Hematopoietic multipotent progenitor cell treated with erythropoietin and hydrocortisone succinate and interleukin-3 and kit ligand, for 17 days (in vitro differentiated cells): ENCODE measurements at regions not wholly inside any gene's neighbourhood (a gene's known extent, or its start where the extent isn't known, plus 50 kb on each side); places are given as distances from the start of the nearest gene placed in this dataset.

Experiments
- DNase-seq: peaks from one replicate; pipeline ENCODE4 v3.0.0-alpha.2; 2015; ENCODE audit warnings: low spot score

DNA sequence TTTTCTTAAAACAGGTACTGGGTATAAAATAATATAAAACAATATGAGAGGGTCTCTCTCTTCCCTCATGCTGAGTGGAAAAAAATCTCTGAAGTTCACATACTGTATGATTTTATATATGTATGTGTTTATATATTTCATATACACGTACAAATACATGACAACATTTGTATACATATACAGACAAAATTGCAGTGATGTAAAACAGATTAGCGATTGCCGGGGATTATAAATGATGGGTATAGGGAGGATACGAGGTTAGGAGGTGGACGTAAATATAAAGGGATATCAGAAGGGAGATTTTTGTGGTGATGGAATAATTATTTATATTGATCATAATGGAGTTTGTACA is 194.8 kb upstream of the PRSS16 start:
- DNase-seq = no peak

DNA sequence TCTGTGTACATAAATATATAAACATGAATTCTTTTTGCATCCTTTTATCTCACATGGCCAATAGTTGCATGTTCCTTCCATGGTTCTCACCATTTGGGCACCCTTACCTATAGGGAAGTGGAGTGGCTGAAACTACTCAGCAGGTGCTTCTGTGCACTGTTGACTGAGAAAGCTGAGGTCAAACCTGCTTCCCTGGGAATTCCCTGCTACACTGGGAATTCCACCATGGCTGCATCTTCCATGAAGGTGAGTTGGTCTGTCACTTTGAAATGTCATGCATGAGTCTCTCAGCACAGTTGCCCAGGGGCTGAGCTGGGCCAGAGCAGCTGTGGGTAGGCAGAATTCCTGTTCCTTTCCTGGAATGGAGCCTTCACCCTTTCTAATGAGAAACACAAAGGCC is 193.8 kb upstream of the PRSS16 start:
- DNase-seq = no peak

DNA sequence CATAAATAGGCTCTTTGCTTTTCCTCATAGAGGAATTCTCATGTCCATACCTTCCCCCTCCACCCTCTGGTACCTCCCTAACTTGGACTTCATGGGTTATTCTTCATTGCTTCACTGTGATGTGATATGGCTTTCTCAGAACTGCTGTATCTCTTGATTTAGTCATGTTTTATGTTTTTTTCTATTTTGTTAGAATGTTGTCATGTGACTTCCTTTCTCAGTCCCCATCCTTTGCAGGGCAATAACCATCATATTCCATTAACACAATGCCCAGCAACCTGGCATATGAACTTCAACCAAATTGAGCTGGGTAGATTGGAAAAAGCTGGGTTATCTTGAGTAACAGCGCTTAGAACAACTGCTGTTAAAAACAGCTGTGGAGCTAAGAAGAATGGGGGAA is 190.9 kb upstream of the PRSS16 start:
- DNase-seq = no peak

DNA sequence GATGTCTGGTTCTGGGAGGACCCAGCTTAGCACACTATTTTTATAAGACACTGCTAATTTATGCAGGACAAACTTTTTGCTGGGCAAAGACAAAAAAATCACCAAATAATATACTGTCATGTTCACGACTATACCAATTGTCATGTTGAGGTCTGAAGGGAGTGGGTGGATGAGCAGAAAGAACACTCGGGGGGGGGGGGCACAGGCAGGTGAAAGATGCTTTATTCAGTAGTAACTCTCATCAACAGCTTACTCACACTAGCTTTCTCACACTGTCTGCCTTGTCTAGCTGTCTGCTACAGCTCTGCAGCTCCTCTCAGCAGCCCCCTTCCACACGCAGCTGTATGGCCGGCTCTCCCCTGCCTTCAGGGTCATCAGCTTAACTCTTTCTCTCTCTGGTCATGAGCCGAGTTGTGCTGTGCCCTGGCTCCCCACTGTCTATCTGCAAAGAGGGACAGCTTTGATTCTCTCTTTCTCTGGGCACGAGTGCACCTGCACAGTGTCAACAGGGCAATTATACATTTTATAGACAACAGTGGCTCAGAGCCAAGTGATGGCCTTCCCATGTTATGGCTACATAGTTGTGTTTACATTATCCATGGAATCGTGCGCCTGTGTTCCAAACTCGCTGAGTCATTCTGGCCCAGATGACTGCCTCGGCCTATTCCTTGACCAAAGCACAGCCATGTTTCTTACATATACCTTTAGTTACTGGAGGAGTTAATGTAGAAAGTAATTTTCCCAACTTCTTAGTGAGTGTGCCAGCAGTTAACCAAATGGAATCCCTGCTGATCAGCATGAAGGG is 187.7 kb upstream of the PRSS16 start:
- DNase-seq = no peak

DNA sequence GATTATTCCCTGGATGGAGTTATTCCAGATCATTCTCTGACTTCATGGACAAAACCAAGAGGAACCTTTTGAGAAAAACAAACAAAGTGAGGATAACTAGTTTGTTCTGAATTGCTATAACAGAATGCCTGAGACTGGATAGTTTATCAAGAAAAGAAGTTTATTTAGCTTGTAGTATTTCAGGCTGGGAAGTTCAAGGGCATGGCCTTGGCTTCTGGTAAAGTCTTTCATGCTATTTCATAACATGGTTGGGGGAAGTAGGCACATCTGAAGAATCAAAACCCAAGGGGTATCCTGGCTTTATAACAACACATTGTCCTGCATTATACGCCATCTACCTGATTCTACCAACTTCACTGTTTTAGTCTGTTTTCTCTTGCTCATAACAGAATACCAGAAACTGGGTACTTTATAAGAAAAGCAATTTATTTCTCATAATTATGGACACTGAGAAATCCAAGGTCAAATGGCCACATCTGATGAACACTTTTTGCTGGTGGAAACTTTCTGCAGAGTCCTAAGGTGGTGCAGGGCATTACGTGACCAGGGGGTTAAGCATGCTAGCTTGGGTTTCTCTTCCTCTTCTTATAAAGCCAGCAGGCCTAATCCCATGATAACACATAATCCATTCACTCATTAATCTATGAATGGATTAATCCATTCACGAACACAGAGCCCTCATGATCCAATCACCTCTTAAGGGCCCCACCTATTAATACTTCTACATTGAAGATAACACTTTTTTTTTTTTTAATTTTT is 186.1 kb upstream of the PRSS16 start:
- no peak for DNase-seq

DNA sequence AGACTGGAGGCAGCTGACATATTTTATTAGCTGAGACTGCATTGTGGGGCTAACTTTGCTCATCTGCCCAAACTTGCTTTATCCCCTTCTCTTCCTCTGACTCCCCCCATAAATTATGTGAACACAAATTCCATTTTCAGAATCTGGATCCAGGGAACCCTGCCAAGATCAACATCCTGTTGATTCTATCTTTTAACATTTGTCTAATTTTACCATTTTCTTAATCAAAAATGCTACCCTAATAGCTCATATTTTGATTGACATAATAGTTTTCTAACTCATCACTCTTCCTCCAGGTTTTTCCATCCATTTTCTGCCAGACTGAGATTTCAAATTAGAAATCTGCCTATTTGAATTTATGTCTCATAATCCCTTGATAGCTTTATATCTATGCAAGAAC is 184.7 kb upstream of the PRSS16 start:
- no peak for DNase-seq

DNA sequence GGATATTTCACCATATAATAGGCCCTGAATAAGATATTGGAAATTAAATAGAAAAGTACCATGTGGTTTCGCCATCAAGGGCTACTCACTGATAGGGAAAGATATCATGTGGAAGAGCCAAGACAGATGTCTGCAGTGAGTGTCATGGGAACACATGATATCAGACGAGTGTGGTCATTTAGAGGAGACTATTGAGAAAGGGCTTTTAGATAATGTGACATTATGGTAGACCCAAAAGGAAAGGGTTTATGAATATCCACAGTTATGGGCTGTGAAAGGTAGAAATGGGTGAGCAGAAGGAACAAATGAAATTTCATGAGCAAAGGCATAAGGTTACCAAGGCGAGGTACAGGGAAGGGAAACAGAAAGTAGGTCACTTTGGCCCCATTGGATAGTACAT is 182.3 kb upstream of the PRSS16 start:
- DNase-seq = no peak

DNA sequence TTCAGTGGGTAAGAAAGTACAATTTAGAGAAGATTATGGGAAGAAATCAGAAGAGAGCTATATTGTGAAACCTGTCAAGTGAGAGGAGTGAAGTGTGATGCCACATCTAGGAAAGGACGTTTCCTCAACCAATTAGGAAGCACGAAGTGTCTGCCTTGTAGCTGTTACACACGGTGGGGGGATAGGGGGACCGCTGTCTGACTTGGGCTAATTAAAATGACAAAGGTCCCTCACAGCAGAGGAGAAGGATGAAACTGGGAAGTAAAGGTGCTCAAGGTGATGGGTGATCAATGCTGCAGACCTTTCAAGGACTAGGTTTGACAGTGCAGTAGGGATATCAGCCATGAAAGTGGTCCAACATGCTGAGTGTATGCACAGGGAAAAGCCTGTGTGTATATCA is 181.1 kb upstream of the PRSS16 start:
- no peak for DNase-seq

DNA sequence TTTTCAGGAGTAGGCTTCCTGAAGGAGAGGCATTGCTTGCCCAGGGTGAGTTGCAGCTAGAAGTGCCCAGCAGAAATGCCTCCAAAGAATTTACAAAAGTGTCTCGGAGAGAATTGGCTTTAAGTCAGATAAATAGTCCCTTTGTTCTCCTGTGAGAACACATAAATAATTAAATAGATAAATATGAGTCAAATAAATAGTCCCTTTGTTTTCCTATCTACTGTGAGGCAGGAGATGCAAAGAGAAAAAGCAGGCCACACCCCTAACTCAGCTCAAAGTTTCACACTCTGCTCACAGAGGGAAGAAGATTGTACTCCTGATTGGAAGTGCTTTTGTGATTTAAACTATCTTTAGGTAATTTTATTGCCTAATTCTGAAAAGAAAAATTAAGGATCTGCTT is 180.7 kb upstream of the PRSS16 start:
- DNase-seq = no peak

DNA sequence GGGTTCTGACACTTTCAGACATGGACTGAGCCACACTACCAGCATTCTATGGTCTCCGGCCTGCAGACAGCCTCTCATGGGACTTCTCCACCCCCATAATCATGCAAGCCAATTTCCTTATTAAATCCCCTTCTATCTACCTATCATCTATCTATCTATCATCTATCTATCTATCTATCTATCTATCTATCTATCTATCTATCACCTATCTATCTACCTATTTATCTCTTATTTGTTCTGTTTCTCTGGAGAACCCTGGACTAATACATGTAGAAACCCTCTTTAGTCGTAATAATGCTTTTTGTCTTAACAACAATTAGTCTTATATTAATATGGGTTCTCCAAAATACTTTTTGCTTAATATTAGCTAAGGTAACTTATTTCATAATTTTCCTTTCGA is 174.1 kb upstream of the PRSS16 start:
- DNase-seq = no peak

DNA sequence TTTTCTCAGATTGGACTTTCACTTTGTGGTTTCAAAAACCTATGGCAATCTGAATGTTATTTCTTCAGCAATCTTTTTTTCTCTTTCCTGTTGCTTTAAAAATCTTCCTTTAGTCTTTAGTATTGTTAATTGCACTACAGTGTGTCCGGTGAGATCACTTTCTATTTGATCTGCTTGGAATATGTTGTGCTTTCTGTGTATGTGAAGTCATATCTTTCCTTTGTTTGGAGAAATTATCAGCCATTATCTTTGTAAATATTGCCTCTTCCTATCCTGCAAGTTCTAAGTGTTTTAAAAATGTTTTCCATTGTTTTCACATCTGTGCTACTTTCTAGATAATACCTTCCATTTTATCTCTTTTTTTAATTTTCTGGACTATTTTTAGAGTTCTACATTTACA is 171.4 kb upstream of the PRSS16 start:
- no peak for DNase-seq

DNA sequence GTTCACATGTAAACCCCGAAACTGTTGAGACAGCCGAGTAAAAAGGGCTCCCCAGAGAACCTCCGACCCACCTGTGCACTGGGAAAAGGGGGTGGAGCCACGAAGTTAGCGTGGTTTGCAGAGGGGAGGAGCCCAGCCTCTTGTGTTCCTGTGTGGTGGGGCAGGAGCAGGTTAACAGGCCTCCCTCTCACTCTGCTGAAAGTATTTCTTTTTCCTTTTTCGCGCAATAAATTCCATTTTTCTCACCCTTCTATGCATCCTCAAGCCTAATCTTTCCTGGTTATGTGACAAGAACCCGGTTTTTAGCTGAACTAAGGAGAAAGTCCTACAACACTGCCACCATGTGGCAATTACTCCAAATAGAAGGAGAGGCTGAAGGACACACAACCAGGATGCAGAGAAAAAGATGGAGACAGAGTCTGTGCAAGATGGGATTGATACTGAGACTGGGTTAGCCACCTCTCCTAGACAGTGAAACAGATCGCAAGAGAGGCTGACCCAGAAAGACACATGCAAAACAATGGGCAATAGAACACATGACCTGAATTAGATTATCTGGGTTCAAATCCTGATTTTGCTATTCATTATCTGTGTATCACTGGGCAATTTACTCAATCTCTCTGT is 168.7 kb upstream of the PRSS16 start:
- DNase-seq = peak; percentile 20

DNA sequence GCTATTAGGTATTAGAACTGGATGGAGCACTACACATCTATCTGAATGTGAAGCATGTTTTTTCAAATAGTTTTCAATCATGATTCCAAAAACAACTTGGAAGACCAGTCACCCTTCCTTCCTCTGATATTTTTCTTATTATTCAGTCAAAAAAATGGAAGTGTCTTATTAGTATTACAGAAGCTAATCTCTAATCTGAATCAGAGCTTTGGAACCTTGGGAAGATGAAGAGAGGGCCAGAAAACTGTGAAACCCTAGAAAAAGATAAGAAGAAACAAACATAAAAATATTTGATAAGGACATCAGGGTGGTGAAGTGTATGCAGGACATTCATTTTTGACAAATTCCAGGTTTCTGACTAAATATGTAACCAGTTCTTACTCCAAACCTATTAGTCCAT is 166.3 kb upstream of the PRSS16 start:
- no peak for DNase-seq

DNA sequence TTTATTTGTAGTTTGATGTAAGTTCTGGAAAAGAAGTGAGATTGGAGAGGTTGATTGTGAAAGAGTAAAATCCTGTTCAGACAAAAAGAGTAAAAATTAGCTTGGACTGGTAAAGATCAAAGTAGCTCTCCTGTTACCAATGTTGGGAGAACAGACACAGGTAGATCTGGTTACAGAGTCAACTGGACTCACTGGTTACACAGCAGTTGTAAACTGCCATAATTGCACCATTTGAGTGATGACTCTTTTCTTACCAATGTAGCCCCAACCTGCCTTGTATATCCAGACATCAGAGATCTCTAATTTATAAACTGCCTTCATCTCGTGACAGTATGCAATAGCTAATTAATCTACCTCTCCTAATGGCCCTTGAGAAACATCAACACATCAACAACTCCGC is 165.6 kb upstream of the PRSS16 start:
- no peak for DNase-seq

DNA sequence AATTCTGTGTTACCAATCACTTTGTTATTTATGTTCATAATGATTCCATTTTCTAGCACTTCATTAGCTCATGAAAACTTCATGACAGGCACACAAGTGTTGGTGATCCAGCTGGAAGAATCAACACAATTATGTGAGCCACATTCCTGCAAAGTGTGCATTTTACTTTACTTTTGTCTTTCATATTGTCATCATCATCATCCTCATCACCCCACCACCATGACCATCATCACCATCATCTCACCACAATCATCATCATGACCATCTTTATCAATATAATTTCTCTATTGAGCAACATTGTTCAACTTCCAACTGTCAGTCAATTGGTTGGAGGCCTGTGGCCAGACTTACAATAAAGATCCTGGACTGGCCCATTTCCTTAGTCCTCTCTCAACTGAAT is 159.4 kb upstream of the PRSS16 start:
- DNase-seq = no peak

DNA sequence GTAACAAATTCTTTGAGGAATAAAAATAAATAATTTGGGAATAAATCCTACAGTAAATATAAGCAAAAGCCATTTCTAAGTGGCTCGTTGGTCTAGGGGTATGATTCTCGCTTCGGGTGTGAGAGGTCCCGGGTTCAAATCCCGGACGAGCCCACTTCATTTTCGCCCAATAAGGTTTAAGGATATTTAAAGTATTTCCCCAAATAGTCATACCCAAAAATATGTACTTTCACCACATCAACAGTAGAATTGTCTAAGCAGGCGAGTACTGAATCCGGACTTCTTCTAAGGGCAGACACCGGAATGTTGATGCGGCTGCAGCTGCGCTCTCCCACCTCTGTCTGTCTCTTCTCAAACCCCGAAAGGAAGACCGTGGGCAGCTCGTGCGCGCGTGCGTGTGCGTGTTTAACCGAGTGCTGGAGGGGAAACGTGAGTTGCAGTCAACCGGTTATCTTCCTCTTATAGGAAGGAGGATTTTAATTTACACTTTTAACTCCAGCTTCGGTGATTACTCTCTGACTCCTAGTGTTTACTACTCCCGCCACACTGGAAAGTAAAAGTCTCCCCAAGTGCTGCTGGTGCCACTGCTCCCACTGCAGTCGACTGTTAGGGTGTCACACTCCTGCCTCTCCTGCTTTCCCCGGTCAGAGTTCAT is 155.7 kb upstream of the PRSS16 start:
- DNase-seq = no peak

DNA sequence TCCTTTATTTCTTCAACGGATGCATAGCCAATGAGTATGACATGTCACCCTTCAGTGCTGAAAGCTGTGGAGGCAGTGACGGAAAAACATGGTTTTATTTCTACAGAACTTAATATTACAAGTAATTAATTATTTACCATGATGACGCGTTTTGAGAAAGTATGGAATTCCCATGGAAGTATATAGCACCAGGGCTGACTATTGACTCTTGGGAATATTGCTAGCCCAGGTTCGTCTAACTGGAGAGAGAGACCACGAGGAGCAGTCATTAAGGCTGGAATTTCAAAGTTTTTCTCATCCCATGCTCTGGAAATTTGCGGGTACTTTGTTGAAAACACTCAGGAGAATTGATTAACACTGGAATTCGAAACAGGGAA is 155.2 kb upstream of the PRSS16 start:
- DNase-seq = no peak

DNA sequence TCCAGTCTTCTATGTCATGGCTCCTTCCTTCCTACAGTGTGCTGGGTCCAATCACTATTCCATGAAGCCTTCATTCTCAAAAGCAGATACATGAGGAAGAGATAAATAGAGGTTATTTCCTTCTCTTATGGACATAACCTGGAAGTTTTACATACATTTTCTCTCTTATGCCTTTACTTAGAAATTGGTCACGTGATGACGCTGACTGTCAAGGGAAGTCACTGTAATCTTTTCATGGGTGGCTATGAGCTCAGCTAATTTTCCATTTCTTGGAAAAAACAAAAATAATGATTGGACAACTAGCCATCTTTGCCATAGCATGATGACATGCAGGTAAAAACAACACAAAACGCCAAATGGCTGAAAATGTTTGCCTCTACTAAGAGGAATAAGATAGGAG is 151.6 kb upstream of the PRSS16 start:
- DNase-seq = no peak

DNA sequence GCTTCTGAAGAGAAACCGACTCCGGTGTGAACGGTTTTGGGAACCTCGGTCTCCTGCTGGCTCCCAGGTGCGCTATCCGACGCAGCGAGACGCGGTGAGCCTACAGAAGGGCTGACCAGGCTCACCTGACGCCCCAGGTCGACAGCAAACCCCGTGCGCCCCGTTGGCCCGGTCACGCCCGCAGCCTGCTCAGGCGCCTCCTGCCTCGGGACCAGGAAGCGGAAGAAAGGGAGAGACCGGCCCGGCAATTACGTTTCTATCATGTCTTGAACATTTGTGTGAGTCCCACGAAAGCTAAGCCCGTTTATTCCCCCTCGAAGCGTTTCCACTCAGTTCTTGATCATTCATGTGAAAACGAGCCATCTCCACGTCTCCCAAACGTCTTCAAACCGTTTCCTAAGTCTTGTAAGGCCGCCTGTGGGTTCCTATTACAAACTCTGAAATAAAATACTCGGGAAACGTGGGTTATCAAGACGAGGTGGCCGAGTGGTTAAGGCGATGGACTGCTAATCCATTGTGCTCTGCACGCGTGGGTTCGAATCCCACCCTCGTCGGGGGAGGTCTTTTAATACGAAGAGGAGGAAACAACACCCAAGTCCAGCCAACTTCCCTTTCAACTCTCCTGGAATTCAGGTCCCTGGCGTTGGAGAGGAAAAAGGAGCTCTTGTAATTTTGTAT is 150.5 kb upstream of the PRSS16 start:
- DNase-seq = no peak

DNA sequence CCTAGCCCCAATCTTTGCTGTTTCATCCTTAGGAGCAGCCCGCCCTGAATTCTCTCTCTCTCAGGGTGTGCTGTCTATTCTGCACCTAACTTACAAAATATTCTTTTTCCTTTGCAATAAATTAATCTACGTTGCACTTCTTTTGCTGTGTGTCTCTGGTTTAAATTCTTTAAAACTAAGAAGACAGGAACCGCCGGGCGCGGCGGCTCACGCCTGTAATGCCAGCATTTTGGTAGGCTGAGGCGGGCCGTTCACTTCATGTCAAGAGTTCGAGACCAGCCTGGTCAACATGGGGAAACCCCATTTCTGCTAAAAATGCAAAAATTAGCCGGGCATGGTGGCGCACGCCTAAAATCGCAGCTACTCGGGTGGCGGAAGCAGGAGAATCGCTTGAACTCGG is 148.5 kb upstream of the PRSS16 start:
- DNase-seq = no peak

DNA sequence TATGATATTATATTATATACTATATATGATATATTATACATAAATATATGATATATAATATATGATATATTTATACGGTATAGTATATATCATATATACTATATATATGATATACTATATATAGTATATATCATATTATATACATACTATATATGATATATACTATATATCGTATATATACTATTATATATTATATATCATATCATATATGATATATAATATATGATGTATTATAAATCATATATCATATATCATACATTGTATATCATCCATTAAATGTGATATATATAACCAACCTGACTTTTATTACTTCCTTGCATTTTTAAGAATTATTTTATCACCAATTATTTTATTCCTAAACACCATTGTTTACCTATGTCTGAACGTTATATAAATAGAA is 146.6 kb upstream of the PRSS16 start:
- DNase-seq = no peak

DNA sequence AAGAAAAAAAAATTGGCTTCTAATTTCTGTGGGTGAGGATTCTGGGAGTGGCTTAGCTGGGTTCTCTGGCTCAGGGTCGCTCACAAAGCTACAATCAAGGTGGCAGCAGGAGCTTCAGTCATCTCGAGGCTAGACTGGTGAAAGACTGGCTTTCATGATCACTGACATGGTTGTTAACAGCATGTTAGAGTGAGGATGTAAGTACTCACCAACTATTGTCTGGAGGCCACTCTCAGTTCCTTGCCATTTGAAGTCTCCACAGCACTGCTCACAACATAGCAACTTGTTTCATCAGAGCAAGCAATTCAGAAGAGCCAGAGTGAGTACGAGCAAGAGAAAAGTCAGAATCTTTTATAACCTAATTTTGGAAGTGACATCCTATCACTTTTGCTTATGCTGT is 145.7 kb upstream of the PRSS16 start:
- DNase-seq = no peak
